HG03159 (cell line): ENCODE measurements at regions not wholly inside any gene's neighbourhood (a gene's known extent, or its start where the extent isn't known, plus 50 kb on each side); places are given as distances from the start of the nearest gene placed in this dataset.

Experiments used
- ATAC-seq: cut with Tn5 transposase; IDR thresholded peaks from one replicate; pipeline ENCODE4 v1.9.1; 2021; ENCODE audit warnings: mild to moderate bottlenecking, moderate library complexity; ENCODE audit not compliant: unreplicated experiment

DNA sequence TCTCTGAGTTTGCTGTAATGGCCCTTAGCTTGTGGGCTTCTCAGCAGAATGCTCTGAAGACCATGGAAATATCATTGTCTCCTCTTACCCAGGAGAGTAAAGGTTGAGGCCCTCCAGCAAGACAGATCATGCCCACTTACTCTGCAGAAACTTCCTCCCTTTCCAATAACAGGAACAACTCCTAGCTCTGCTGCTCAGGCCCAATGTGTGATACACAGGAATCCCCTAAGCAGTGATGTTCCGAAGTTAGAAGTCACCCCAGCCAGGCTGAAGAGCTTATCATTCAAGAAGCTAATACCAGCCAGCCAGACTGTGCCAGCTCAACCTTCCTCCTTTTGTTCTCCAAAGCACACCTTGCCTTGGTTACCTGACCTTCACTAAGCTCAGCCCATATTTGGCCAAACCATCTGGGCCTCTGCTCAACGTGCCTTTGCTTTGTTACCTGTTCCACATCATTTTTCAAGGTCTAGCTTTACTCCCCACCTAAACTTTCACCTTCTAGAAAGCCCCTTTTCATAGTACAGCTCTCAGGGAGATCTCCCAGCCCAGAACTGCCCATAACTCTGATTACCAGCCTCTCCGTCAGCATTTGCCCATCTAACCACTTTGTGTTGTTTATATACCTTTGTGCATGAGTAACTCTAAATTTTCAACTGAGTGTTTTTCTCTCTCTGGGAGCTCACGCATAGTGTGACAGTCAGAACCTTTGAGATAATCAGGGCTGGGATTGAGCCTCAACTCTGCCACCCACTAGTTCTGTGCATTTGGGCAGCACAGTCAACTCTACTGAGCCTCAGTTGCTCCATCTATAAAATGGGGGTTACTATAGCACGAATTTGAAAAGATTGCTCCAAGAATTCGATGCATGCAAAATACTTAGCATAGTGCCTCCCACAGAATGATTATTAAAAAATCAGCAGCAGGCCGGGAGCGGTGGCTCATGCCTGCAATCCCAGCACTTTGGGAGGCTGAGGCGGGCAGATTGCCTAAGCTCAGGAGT is 107.6 kb upstream of the CPEB4 start:
- no peak for ATAC-seq

DNA sequence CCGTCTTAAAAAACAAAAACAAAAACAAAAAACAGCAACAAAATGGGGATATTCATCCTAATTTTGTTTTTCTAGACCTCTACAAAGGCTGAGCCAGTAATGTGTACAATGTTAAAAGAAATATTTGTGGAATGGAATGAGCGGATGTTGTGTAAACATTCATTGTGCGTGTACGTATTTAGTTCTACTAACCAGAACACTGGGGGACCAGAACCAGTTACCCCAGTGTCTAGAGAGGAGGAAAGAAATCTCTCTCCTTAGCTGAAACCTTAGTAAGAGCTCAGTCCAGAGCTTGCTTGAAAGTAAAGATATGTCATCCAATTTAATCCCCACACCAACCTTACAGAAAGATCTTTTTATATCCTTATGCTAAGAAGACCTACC is 106.7 kb upstream of the CPEB4 start:
- no peak for ATAC-seq

DNA sequence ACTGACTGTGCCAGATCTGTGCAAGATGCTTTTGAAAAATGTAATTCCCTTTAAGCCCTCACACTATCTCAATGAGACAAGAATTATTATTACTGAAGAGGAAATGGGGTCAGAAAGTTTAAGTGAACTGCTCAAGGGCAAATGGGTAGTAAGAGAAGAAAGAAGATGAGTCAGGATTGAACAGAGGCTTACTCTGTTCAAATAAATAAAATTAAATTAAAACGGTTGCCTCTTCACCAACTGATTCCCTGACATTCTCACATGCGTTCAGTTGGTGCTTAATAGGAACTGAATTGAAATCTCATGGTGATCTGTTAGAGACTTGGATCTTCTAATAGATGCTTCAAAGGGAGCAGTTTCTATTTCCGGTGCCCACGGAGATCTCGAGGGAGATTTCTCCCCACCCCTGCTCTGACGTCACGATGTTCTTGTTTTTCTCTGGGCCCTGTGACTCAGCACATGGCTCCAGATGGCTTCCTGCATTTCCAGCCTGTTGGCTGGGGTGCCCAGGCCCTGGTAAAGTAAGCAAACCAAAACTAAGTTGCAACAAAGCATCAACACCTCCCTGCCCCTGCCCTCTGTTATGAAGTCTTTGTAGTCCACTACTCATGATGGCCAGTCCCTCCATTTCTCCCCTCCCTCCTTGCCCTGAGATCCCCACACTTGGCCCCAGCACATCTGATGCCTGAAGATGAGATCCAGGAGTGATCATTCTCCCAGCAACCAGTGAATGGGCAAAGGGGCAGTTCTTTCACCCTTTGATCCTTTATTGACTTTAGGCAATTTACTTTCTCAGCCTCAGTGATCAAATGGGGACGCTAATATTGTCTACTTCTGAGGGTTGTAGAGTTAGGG is 106.1 kb upstream of the CPEB4 start:
- ATAC-seq = no peak

DNA sequence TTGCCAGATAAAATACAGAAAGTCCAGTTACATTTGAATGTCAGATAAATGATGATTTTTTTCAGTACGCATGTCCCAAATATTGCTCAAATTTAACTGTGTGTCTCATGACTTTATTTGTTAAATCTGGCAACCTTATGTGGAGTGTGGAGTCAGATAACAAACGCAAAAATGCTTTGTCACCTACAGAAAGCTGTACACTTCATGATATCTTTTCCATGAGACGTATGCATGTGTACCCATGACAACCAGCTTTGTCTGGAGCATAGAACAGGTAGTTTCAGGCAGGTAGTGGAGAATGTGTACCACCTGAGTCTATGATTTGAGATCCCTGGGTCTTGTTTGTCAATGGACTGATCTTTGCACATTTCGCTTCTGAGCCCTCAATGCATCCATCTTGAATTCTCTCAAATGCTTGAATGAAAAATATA is 105.5 kb upstream of the CPEB4 start:
- ATAC-seq = no peak

DNA sequence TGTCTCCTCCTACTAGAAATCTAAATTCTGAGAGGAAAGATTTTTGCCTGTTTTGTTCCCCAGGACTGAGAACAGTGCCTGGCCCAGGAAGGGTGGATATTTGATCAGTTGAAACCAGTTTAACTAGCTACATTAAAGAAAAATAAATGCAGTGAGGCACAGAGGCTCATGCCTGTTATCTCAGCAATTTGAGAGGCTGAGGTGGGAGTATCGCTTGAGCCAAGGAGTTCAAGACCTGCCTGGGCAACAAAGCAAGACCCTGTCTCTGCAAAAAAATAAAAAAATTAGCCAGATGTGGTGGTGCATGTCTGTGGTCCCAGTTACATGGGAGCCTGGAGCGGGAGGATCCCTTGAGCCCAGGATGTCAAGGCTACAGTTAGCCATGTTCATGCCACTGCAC is 104.8 kb upstream of the CPEB4 start:
- no peak for ATAC-seq

DNA sequence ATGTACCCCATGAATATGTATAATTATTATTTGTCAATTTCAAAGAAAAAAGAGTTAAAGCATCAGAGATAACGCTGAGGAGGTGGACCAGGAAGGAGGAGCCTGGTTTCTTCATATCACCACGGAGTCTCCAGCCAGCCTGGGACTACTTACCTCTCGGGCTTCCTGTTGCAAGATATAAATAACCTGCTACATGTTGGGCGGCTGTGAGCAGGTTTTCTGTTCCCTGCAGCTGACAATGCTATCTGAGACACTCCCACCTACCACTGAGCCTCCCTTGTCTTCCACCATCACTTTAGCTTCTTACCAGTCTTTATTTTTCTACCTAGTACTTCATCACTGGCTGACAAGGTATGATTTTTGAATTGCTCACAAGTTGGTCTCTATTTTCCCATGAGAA is 102.7 kb upstream of the CPEB4 start:
- ATAC-seq = no peak

DNA sequence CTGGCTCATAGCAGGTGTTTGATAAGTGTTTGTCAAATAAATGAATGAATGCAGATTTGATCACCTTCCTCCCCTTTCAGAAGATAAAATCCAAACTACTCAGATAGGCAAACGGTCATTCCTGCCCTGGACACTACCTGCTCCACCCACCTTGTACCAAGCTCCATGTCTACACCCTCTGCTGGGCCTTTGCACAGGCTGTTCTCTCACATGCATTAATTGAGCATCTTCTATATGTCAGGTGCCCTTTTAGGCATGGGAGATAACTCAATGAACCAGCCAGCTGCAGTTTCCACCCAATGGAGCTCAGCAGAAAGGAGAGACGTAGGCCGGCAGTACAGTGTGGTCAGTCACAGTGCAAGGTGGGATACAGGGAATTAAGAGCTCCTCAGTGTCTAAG is 102.3 kb upstream of the CPEB4 start:
- no peak for ATAC-seq

DNA sequence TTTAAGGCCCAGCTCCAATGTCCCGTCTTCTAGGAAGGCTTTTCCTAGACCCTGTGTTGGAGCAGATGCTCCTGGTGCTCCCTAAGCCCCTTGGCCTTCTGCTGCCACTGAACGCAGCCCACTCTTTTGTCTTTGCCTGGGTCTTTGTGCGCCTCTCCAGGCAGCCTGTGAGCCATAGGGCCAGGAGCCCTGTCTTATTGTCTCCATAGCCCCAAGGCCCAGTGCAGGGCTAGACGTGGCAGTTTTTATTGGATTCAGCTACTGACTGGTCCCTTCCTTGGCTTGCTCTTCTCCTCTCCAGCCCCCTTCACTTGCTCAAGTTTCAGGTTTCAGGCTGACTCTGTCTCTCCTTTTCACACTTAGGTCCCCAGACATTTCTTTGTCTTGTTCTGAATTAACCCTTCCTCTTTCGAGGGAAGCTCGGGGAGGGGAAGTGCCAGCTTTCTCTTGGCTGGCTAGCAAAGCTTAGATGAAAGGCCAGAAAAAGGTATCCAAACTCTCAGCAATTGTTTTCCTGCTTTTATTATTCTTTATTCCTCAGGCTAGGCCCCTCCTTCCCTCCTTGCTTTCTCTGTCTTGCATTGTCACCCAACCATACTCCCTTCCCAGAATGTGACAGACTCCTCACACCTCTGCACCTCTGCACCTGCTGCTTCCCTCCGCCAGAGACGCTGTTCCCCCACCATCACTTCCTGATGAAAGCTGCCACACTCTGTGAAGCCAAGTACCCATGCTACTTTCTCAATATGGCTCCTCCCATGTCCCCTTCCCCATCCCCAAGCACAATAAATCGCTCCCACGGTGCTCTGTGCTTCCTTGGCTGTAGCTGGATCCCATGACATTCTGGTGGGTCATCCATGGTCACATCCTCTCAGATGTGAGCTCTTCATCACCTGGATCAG is 101.6 kb upstream of the CPEB4 start:
- ATAC-seq = peak; percentile 67

DNA sequence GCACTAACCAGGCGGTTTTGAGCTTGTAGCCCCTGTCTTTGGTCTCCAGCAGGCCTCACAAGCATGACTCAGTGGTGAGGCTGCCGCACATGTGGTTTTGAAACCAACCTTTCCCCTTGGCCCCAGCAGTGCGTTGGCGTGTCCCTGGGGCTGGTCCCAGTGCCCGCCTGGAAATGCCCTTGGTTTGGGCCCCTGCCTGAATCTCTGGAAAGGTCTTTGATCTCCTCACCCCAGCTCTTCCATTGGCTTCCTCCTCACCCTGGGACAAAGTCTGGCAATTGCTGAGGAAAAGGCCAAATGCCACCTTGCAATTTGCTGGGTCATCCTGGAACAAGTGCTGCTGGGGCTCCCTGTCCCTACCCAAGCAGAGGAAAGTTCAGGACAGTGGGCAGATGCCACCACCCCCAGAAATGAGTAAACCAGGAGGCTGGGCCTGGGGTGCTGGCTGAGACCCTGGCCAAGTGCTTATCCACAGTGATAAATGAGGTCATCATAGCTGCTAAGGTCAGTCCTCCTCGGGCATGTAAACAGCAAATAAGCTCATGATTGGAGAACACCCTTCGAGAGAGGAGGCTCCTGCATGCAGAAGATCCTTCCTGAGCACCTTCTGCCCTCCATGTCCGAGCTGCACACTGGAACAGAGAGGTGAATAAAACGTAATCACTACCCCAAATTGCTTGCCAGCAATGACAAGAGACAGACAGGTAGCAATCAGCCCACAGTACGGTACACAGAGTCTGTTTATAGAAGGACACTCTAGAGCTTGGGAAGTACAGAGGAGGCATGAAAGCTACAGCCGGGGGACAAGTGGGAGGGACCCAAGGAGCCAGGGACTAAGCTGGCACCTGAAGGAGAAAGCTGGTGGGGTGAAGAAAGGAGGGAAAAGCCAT is 98.9 kb upstream of the CPEB4 start:
- no peak for ATAC-seq

DNA sequence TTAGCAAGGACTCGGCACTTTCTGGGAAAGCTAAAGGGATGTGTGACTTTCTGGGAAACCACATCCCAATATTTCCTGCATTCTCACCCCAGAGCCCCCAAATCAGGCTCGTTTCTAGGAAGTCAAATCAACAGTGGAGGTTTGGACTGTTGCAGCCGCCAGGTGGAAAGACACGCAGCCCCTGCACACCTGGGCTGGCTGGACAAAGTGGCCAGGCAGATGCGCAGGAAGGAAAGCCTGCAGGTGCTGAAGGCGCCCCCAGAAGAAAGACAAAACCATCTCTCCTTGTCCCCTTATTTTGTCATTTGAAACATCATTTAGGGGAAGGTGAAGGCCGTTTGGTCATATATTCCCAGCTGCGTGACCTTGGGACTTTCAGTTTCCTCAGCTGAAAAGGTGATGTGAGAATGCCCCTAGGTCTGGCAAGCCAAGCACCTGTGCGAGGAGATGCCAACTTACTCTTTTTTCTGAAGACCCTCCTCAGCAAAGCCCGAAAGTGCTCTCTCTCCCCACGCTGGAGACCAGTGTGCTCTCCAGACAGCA is 97.9 kb upstream of the CPEB4 start:
- ATAC-seq = no peak

DNA sequence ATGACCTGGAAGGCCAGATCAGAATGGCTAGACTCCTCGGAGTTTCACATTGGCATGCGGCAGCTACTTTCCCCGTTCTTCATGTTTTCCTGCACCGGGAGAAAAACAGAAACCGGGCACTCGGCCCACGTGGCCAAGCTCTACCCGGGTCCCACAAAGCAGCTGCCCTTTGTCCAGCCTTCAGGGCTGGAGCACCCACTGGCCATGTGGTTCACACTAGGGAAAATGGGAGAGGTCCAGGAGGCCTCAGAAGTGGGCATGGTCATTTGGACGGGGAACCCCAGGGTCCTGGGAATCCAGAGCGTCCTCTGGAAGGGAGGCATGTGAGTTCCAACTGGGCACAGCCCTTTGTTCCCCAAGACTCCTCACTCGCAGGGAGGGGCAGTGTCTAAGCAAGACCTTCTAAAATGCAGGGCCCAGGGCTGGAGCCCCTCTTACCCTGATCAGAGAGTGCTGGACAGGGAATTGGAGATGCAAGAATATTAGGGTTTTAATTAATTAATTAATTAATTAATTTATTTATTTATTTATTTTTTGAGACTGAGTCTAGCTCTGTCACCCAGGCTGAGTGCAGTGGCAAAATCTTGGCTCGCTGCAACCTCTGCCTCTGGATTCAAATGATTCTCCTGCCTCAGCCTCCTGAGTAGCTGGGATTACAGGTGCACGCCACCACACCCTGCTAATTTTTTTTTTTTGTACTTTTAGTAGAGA is 97.2 kb upstream of the CPEB4 start:
- no peak for ATAC-seq

DNA sequence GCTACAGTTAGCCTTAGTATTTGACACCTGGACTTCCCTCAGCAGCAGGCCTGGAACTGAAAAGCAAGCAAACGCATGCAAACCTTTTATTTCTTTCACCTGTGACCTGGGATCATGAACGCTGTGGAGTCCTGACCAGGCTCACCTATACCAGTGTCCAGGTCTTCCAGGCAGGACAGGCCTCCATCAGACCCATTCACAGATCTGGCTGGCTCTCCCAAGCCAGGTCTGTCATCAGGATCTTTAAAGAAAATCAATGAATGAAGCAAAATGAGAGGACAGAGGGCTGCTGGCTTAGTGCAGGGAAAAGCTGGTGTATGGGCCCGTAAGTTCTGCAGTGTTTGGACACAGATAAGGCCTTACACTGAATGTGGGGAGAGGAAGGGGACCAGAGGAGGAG is 96.3 kb upstream of the CPEB4 start:
- ATAC-seq = no peak

DNA sequence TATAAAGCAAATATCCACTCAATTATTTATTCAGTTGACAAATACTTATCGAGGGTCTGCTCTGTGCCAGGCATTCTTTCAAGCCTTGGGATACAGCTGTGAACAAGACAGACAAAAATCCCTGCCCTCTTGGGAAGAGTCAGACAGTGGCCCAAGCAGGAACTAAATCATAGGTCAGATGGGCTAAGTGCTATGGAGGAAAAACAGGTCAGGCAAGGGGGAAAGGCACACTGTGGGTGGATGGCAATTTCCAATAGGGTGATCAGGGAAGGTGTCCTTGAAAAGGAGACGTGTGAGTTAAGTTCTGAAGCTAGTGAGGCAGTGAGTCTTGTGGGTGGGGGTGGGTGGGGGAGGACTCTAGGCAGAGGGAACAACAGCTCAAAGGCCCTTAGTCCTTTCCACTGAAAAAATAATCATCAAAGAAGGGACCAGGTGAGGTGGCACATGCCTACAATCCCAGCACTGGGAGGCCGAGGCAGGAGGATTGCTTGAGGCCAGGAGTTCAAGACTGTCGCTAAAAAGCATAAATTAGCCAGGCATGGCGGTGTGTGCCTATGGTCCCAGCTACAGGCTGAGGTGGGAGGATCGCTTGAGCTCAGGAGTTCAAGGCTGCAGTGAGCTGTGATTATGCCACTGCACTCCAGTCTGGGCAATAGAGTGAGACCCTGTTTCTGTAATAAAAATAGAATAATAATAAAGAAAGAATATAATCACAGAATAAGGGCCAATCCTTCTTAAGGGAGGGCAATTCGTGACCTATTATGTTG is 95.2 kb upstream of the CPEB4 start:
- ATAC-seq = no peak

DNA sequence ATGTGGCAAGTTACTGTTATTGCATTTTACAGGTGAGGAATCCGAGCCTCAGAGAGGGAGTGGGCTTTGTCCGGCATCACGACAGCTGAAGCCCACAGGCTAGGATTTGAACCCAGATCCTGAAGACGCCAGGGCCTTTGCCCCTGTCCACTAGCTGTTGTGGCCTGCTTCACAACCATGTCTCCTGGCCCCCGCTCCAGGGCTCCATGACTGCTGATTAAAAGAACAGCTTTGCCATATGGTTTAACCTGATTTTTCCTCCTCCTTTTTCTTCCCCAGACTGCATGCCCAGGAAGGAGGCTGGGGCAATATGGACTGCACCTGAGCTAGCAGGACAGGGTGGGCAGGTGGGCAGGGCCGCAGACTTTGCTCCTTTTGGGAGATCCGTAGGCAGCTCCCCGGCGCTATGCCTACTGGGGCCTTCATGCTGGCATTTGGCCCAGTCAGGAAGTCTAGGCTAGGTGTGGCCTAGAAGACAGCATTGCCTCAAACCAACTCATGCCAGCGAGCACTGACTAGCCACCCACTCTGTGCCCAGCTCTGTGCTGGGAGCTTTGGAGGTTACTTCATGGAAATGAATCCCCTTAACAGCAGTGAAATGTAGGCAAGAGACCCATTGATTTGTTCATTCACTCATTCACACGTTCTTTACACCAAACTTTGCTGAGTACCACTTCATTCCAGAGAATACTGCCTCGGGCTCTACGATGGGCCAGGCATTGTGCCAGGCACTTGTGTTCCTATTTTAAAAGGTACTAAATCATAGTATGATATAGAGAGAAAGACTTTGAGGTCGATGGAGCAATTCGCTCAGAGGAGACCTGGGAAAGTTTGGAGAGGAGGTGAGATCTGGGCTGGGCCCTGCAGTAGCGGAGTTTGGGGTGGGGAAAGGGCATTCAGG is 94.3 kb upstream of the CPEB4 start:
- no peak for ATAC-seq

DNA sequence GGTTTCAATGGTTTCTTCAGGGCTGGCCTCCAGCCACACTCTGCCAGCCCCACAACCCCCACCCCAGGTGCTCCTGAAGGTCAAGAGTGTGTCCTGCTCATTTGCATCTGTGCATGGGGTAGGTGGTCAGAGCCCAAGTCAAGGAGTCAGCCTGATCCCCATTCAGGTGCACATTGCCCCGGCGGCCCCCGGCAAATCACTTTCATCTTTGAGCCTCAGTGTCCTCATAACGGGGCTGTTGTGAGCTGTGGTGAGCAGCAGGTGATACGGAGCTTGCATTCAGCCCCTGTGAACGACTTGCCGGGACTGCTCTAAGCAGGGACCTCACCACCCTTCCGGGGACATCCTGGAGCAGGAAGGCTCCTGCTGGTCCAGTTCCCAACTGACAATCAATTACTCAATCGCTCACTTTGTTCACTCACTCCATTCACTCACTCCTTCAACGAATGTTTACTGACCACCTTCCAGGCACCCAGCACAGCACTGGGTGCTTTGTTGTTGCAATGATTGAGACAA is 93.2 kb upstream of the CPEB4 start:
- ATAC-seq = no peak

DNA sequence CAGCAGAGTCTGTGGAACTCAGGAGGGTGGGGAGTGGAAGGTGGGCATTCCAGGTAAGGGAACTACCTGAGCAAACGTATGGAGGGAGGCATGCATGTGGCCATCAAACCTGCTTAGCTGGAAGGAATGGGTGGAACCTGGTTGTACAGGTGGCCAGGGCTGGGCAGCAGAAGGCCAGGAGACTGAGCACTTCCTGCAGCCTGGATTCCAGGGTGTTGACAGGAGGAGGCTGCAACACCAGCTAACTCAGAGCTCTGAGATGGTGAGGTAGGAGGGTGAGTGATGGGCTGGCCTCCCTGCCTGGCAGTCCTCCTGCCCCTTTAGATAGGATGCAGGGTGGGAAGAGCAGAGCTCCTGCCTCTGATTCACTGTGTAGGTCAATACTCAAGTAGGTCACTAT is 92.5 kb upstream of the CPEB4 start:
- ATAC-seq = no peak
